H1 (cell line): ENCODE measurements at regions not wholly inside any gene's neighbourhood (a gene's known extent, or its start where the extent isn't known, plus 50 kb on each side); places are given as distances from the start of the nearest gene placed in this dataset.

Experiments
- CHD7 ChIP-seq: fragments of 300-600 bp; sonication (generic); IDR thresholded peaks from 2 replicates; pipeline ENCODE4 v1.7.1; 2012; ENCODE audit warnings: low read length, moderate library complexity, mild to moderate bottlenecking, inconsistent platforms; ENCODE audit not compliant: insufficient replicate concordance
- CTCF ChIP-seq, 3 experiments: IDR thresholded peaks; 1 replicate in 2 of 3; 2 replicates in 1 of 3; pipeline versions ENCODE4 v1.5.1 to v1.6.1; 2011; ENCODE audit warnings: low read length in 3 of 3, mild to moderate bottlenecking in 3 of 3, inconsistent platforms in 2 of 3, low read depth in 1 of 3, moderate library complexity in 1 of 3; ENCODE audit not compliant: insufficient read depth in 1 of 3; ENCODE audit errors: control extremely low read depth in 1 of 3
- EZH2 ChIP-seq: fragments of 200-600 bp; sonication (generic); IDR thresholded peaks from 2 replicates; pipeline ENCODE4 v1.7.1; 2012; ENCODE audit warnings: low read depth, mild to moderate bottlenecking, moderate library complexity, low read length, inconsistent platforms; ENCODE audit not compliant: severe bottlenecking
- HDAC2 ChIP-seq, 2 experiments: fragments of 300-600 bp in 1 of 2; sonication (generic) in 1 of 2; IDR thresholded peaks; 2 replicates each; pipeline ENCODE4 v1.6.1; 2011 to 2012; ENCODE audit warnings: low read depth in 2 of 2, low read length in 2 of 2, mild to moderate bottlenecking in 2 of 2, moderate library complexity in 2 of 2, borderline replicate concordance in 1 of 2, inconsistent platforms in 1 of 2
- SRF ChIP-seq: IDR thresholded peaks from 2 replicates; pipeline ENCODE4 v1.6.1; 2011; ENCODE audit warnings: mild to moderate bottlenecking, low read depth, low read length, moderate library complexity

GRCh38 chr2:150208689-150209088 lies 278.8 kb downstream of the RND3 start (continued):
- no peak for TF ChIP-seq CHD7
- TF ChIP-seq EZH2: no peak
- TF ChIP-seq SRF: no peak
- TF ChIP-seq HDAC2 (IDR thresholded peaks at IDR 0.05; ENCODE audit: borderline replicate concordance in 1 of 2, low read depth in 2 of 2, low read length in 2 of 2): no peak
- no peak for TF ChIP-seq CTCF (IDR thresholded peaks at IDR 0.05; ENCODE audit: control extremely low read depth in 1 of 3, insufficient read depth in 1 of 3, low read depth in 1 of 3, low read length in 3 of 3)
